H9 (cell line): ENCODE measurements at regions not wholly inside any gene's neighbourhood (a gene's known extent, or its start where the extent isn't known, plus 50 kb on each side); places are given as distances from the start of the nearest gene placed in this dataset.

Source experiments
- DNase-seq: peaks from one replicate; pipeline ENCODE4 v3.0.0-alpha.2; 2017
- H2AFZ ChIP-seq: one replicate; pipeline ENCODE4 v1.6.1; 2013; ENCODE audit warnings: mild to moderate bottlenecking, low read length, control low read depth, moderate library complexity
- H2AK5ac ChIP-seq: 2 replicates; pipeline ENCODE4 v1.6.1; 2013; ENCODE audit warnings: low read length, control low read depth, mixed read lengths; ENCODE audit not compliant: insufficient read length
- H2BK120ac ChIP-seq: one replicate; pipeline ENCODE4 v1.6.1; 2013; ENCODE audit warnings: low read depth, mild to moderate bottlenecking, low read length, control low read depth, inconsistent platforms; ENCODE audit not compliant: poor library complexity, severe bottlenecking
- H2BK12ac ChIP-seq: 2 replicates; pipeline ENCODE4 v1.6.1; 2013; ENCODE audit warnings: low read length, control low read depth, mixed read lengths, low read depth; ENCODE audit not compliant: insufficient read length
- H2BK15ac ChIP-seq: 2 replicates; pipeline ENCODE4 v1.6.1; 2013; ENCODE audit warnings: low read depth, low read length, control low read depth
- H2BK20ac ChIP-seq: one replicate; pipeline ENCODE4 v1.6.1; 2013; ENCODE audit warnings: low read depth, mild to moderate bottlenecking, low read length, control low read depth, inconsistent platforms; ENCODE audit not compliant: poor library complexity, severe bottlenecking
- H2BK5ac ChIP-seq: 2 replicates; pipeline ENCODE4 v1.6.1; 2013; ENCODE audit warnings: low read length, control low read depth, mixed read lengths; ENCODE audit not compliant: insufficient read length
- H3K14ac ChIP-seq: 2 replicates; pipeline ENCODE4 v1.6.1; 2013; ENCODE audit warnings: low read length, control low read depth; ENCODE audit not compliant: insufficient read depth
- H3K18ac ChIP-seq: 2 replicates; pipeline ENCODE4 v1.6.1; 2013; ENCODE audit warnings: low read depth, mild to moderate bottlenecking, mixed read lengths, low read length, control low read depth; ENCODE audit not compliant: insufficient read length
- H3K23ac ChIP-seq: 2 replicates; pipeline ENCODE4 v1.6.1; 2013; ENCODE audit warnings: low read length, control low read depth, mixed read lengths, low read depth; ENCODE audit not compliant: insufficient read length
- H3K23me2 ChIP-seq: 2 replicates; pipeline ENCODE4 v1.6.1; 2013; ENCODE audit warnings: low read depth, mild to moderate bottlenecking, mixed read lengths, low read length, control low read depth; ENCODE audit not compliant: insufficient read length, poor library complexity, severe bottlenecking
- H3K27ac ChIP-seq: 2 replicates; pipeline ENCODE4 v1.5.1; 2013; ENCODE audit warnings: low read length, control low read depth, mixed read lengths, low read depth; ENCODE audit not compliant: insufficient read length
- H3K27me3 ChIP-seq: 2 replicates; pipeline ENCODE4 v1.6.1; 2013; ENCODE audit warnings: low read length, control low read depth, inconsistent platforms; ENCODE audit not compliant: insufficient read depth
- H3K4ac ChIP-seq: 2 replicates; pipeline ENCODE4 v1.6.1; 2013; ENCODE audit warnings: low read depth, mild to moderate bottlenecking, control low read depth, inconsistent platforms, low read length, moderate library complexity
- H3K4me1 ChIP-seq: 2 replicates; pipeline ENCODE4 v1.6.1; 2013; ENCODE audit warnings: low read length, control low read depth, inconsistent platforms; ENCODE audit not compliant: insufficient read depth
- H3K4me2 ChIP-seq: 2 replicates; pipeline ENCODE4 v1.6.1; 2013; ENCODE audit warnings: low read length, control low read depth, mixed read lengths; ENCODE audit not compliant: insufficient read length, insufficient read depth
- H3K56ac ChIP-seq: 2 replicates; pipeline ENCODE4 v1.6.1; 2013; ENCODE audit warnings: low read depth, mild to moderate bottlenecking, mixed read lengths, low read length, control low read depth; ENCODE audit not compliant: insufficient read length
- H3K79me1 ChIP-seq: 2 replicates; pipeline ENCODE4 v1.6.1; 2013; ENCODE audit warnings: low read depth, mild to moderate bottlenecking, moderate library complexity, low read length, control low read depth, inconsistent platforms; ENCODE audit not compliant: insufficient read depth, poor library complexity, severe bottlenecking
- H3K79me2 ChIP-seq: 2 replicates; pipeline ENCODE4 v1.6.1; 2013; ENCODE audit warnings: low read length, control low read depth, inconsistent platforms; ENCODE audit not compliant: insufficient read depth
- H3K9ac ChIP-seq: 2 replicates; pipeline ENCODE4 v1.6.1; 2013; ENCODE audit warnings: low read length, control low read depth, mixed read lengths; ENCODE audit not compliant: insufficient read length; ENCODE audit errors: extremely low read depth
- H3K9me3 ChIP-seq: one replicate; pipeline ENCODE4 v1.6.1; 2013; ENCODE audit warnings: low read depth, low read length, inconsistent platforms; ENCODE audit not compliant: control insufficient read depth
- H3T11ph ChIP-seq: one replicate; pipeline ENCODE4 v1.6.1; 2013; ENCODE audit warnings: mild to moderate bottlenecking, low read length, control low read depth, inconsistent platforms
- H4K20me1 ChIP-seq: one replicate; pipeline ENCODE4 v1.6.1; 2013; ENCODE audit not compliant: control insufficient read depth, insufficient read length, insufficient read depth
- H4K5ac ChIP-seq: 2 replicates; pipeline ENCODE4 v1.6.1; 2013; ENCODE audit warnings: low read depth, mild to moderate bottlenecking, mixed read lengths, low read length, control low read depth; ENCODE audit not compliant: insufficient read length
- H4K8ac ChIP-seq: replicated peaks from 2 replicates; pipeline ENCODE4 v1.6.1; 2013; ENCODE audit warnings: low read length, control low read depth, mixed read lengths, low read depth; ENCODE audit not compliant: insufficient read length
- H4K91ac ChIP-seq: 2 replicates; pipeline ENCODE4 v1.6.1; 2013; ENCODE audit warnings: low read depth, mild to moderate bottlenecking, moderate library complexity, mixed read lengths, low read length, control low read depth; ENCODE audit not compliant: insufficient read length
- H3K27ac Mint-ChIP-seq, 3 experiments: 2 replicates in 2 of 3; 3 replicates in 1 of 3; pipeline ENCODE4 v1.8.0; 2020 to 2021; ENCODE audit warnings: mixed read lengths in 3 of 3, mild to moderate bottlenecking in 1 of 3, moderate library complexity in 1 of 3
- H3K27me3 Mint-ChIP-seq: 2 replicates; pipeline ENCODE4 v1.8.0; 2021; ENCODE audit warnings: low read depth, mild to moderate bottlenecking, moderate library complexity, mixed read lengths
- H3K36me3 Mint-ChIP-seq, 3 experiments: 2 replicates in 2 of 3; 3 replicates in 1 of 3; pipeline ENCODE4 v1.8.0; 2020 to 2021; ENCODE audit warnings: low read depth in 3 of 3, mixed read lengths in 3 of 3; ENCODE audit not compliant: insufficient read depth in 1 of 3
- H3K4me1 Mint-ChIP-seq, 2 experiments: 2 replicates each; pipeline ENCODE4 v1.8.0; 2020; ENCODE audit warnings: mixed read lengths in 2 of 2
- H3K4me3 Mint-ChIP-seq, 2 experiments: 2 replicates in 1 of 2; 3 replicates in 1 of 2; pipeline ENCODE4 v1.8.0; 2020 to 2021; ENCODE audit warnings: mild to moderate bottlenecking in 2 of 2, mixed read lengths in 2 of 2, moderate library complexity in 1 of 2
- H3K9me3 Mint-ChIP-seq, 2 experiments: 2 replicates in 1 of 2; 3 replicates in 1 of 2; pipeline ENCODE4 v1.8.0; 2020; ENCODE audit warnings: mild to moderate bottlenecking in 2 of 2, mixed read lengths in 2 of 2, moderate library complexity in 1 of 2
- CTCF ChIP-seq: fragments of 200-600 bp; sonication (generic); conservative IDR thresholded peaks from 3 replicates; pipeline ENCODE4 v1.8.0; 2021; ENCODE audit warnings: antibody characterized with exemption, mild to moderate bottlenecking
- WGBS: extraction: QIAGEN DNeasy Blood & Tissue Kit; methylation state at CpG from one replicate; pipeline ENCODE4 v1.1.7; 2013; ENCODE audit warnings: missing lambda C conversion rate, low lambda C conversion rate, mixed read lengths; ENCODE audit not compliant: insufficient read length; ENCODE audit errors: extremely low coverage; 5-methylcytosine and 5-hydroxymethylcytosine counted together

GRCh38 chr2:52079602-52080001 is 1047.7 kb upstream of the NRXN1 start:
- H4K8ac ChIP-seq, result no peak overlapping the region
- H3K79me1 ChIP-seq, result no peaks in the 10 kb centered on the region
- H2BK15ac ChIP-seq, result no peak overlapping the region
- H2BK120ac ChIP-seq, result no peak overlapping the region
- H3K79me2 ChIP-seq, result no peaks in the 10 kb centered on the region
- Mint-ChIP-seq H3K4me3 (no peak overlapping the region), H3K4me1 (peaks cover 8 to 24% of the 10 kb centered on the region in 2 experiments), H3K36me3 (peaks cover 0 to 8% (median 5%) of the 10 kb centered on the region in 3 experiments; a peak in 3 of 7 replicates), H3K27me3 (no peaks in the 10 kb centered on the region), H3K9me3 (no peaks in the 10 kb centered on the region), H3K27ac (no peak overlapping the region)
- no peak overlapping the region for H4K91ac ChIP-seq
- H3K9me3 ChIP-seq, result no peaks in the 10 kb centered on the region
- H3K9ac ChIP-seq, result no peak overlapping the region
- no peak overlapping the region for H3K18ac ChIP-seq
- H4K20me1 ChIP-seq, result no peaks in the 10 kb centered on the region
- H3K4ac ChIP-seq, result no peak overlapping the region
- no peaks in the 10 kb centered on the region for H3K4me1 ChIP-seq
- H3K27ac ChIP-seq, result no peak overlapping the region
- no peak overlapping the region for H2BK20ac ChIP-seq
- H3K23ac ChIP-seq, result no peak overlapping the region
- H4K5ac ChIP-seq, result no peak overlapping the region
- WGBS, result no CpG with 5 or more reads among the region's 2 CpGs
- H3K56ac ChIP-seq, result no peak overlapping the region
- H3K14ac ChIP-seq, result no peak overlapping the region
- H3K23me2 ChIP-seq, result no peaks in the 10 kb centered on the region
- DNase-seq, result no peak
- H2AK5ac ChIP-seq, result no peak overlapping the region
- no peaks in the 10 kb centered on the region for H3K27me3 ChIP-seq
- H2BK12ac ChIP-seq, result no peak overlapping the region
- no peak overlapping the region for H2BK5ac ChIP-seq
- no peak overlapping the region for H3T11ph ChIP-seq
- no peak overlapping the region for H3K4me2 ChIP-seq
- H2AFZ ChIP-seq, result no peak overlapping the region
- TF ChIP-seq CTCF, result no peak
